Prostate gland (tissue), 2 donors: ENCODE measurements at regions not wholly inside any gene's neighbourhood (a gene's known extent, or its start where the extent isn't known, plus 50 kb on each side); places are given as distances from the start of the nearest gene placed in this dataset.

Experiments
- DNase-seq: peaks from one replicate; pipeline ENCODE4 v3.0.0-alpha.2; 2019; ENCODE audit warnings: low spot score
- H3K27ac ChIP-seq, 2 donors: fragments of 200-600 bp; sonication (generic); 2 replicates each; pipeline ENCODE4 v1.5.1; 2017 to 2019
- H3K27me3 ChIP-seq: fragments of 200-600 bp; sonication (generic); replicated peaks from 2 replicates; pipeline ENCODE4 v1.5.1; 2019; ENCODE audit not compliant: insufficient read depth
- H3K36me3 ChIP-seq, 2 donors: fragments of 200-600 bp; sonication (generic); 1 replicate in 1 of 2; 2 replicates in 1 of 2; pipeline versions ENCODE4 v1.5.1 to v1.8.1; 2017 to 2019
- H3K4me1 ChIP-seq: fragments of 200-600 bp; sonication (generic); replicated peaks from 2 replicates; pipeline ENCODE4 v1.5.1; 2019
- H3K4me3 ChIP-seq, 2 donors: fragments of 200-600 bp; sonication (generic); 2 replicates each; pipeline ENCODE4 v1.5.1; 2017 to 2019
- H3K9me3 ChIP-seq: fragments of 200-600 bp; sonication (generic); 2 replicates; pipeline ENCODE4 v1.5.1; 2017
- CTCF ChIP-seq, 4 experiments: fragments of 200-600 bp in 2 of 4; fragments of 450-650 bp in 2 of 4; sonication (generic) in 2 of 4; IDR thresholded peaks; 1 replicate in 3 of 4; 2 replicates in 1 of 4; pipeline ENCODE4 v1.5.1; 2016 to 2019; ENCODE audit warnings: antibody characterized with exemption in 4 of 4, mild to moderate bottlenecking in 2 of 4, moderate library complexity in 2 of 4
- POLR2A ChIP-seq: fragments of 450-650 bp; IDR thresholded peaks from one replicate; pipeline ENCODE4 v1.6.1; 2016; ENCODE audit warnings: antibody characterized with exemption, mild to moderate bottlenecking
- POLR2AphosphoS5 ChIP-seq: sonication (generic); formaldehyde crosslinking; IDR thresholded peaks from one replicate; pipeline ENCODE4 v1.6.1; 2017; ENCODE audit warnings: antibody characterized with exemption
- WGBS: methylation state at CpG from one replicate; pipeline ENCODE4 v1.1.5; 2018; 5-methylcytosine and 5-hydroxymethylcytosine counted together
- intact Hi-C: fragments of 100-400 bp; cut with DNase I; formaldehyde crosslinking; loops from one replicate; pipeline ENCODE4 v1.14.2; 2022

GRCh38 chr10:7028809-7029166, 382.0 kb downstream of the SFMBT2 start:
- no peak overlapping the region for H3K4me3 ChIP-seq
- no peaks in the 10 kb centered on the region for H3K4me1 ChIP-seq
- TF ChIP-seq CTCF (IDR thresholded peaks at IDR 0.05) (no peak), POLR2AphosphoS5 (no peak), POLR2A (no peak)
- H3K27me3 ChIP-seq: no peaks in the 10 kb centered on the region
- 95% methylated on average over 1 of the region's 1 CpG for WGBS
- no peak for DNase-seq
- H3K9me3 ChIP-seq: no peaks in the 10 kb centered on the region
- H3K36me3 ChIP-seq: no peaks in the 10 kb centered on the region
- intact Hi-C loops: no loop called here
- H3K27ac ChIP-seq: no peak overlapping the region

GRCh38 chr10:7027913-7028808, 382.7 kb downstream of the SFMBT2 start:
- intact Hi-C loops: no loop called here
- no peak overlapping the region for H3K4me3 ChIP-seq
- no peaks in the 10 kb centered on the region for H3K9me3 ChIP-seq
- DNase-seq: no peak
- no peaks in the 10 kb centered on the region for H3K36me3 ChIP-seq
- no peaks in the 10 kb centered on the region for H3K4me1 ChIP-seq
- TF ChIP-seq POLR2AphosphoS5: no peak
- TF ChIP-seq CTCF (IDR thresholded peaks at IDR 0.05): no peak
- TF ChIP-seq POLR2A: no peak
- 68% methylated on average over 7 of the region's 7 CpGs for WGBS
- no peaks in the 10 kb centered on the region for H3K27me3 ChIP-seq
- no peak overlapping the region for H3K27ac ChIP-seq

GRCh38 chr10:7027237-7027912, 383.5 kb downstream of the SFMBT2 start:
- TF ChIP-seq POLR2AphosphoS5 (no peak), POLR2A (no peak), CTCF (IDR thresholded peaks at IDR 0.05) (no peak)
- DNase-seq: no peak
- H3K4me1 ChIP-seq: no peaks in the 10 kb centered on the region
- 64% methylated on average over 4 of the region's 4 CpGs for WGBS
- H3K27me3 ChIP-seq: no peaks in the 10 kb centered on the region
- H3K27ac ChIP-seq: no peak overlapping the region
- intact Hi-C loops: no loop called here
- no peaks in the 10 kb centered on the region for H3K36me3 ChIP-seq
- no peak overlapping the region for H3K4me3 ChIP-seq
- no peaks in the 10 kb centered on the region for H3K9me3 ChIP-seq

GRCh38 chr10:7026818-7027217, 384.0 kb downstream of the SFMBT2 start:
- Histone ChIP-seq H3K9me3 (no peaks in the 10 kb centered on the region), H3K27ac (no peak overlapping the region), H3K4me3 (no peak overlapping the region), H3K27me3 (no peaks in the 10 kb centered on the region), H3K4me1 (no peaks in the 10 kb centered on the region), H3K36me3 (no peaks in the 10 kb centered on the region)
- 91% methylated on average over 4 of the region's 4 CpGs for WGBS
- intact Hi-C loops: no loop called here
- TF ChIP-seq CTCF (IDR thresholded peaks at IDR 0.05) (no peak), POLR2A (no peak), POLR2AphosphoS5 (no peak)
- DNase-seq: no peak

- no peaks in the 10 kb centered on the region for H3K4me1 ChIP-seq
- no peak for TF ChIP-seq POLR2A
- TF ChIP-seq CTCF (IDR thresholded peaks at IDR 0.05): no peak
- no peak for TF ChIP-seq POLR2AphosphoS5
- H3K4me3 ChIP-seq: no peak overlapping the region
- no peak for DNase-seq
- intact Hi-C loops: no loop called here
- WGBS: 94% methylated on average over 2 of the region's 2 CpGs
- H3K9me3 ChIP-seq: no peaks in the 10 kb centered on the region
- no peak overlapping the region for H3K27ac ChIP-seq
- H3K36me3 ChIP-seq: no peaks in the 10 kb centered on the region
- no peaks in the 10 kb centered on the region for H3K27me3 ChIP-seq
These were observed 385.5 kb downstream of the SFMBT2 start for GRCh38 chr10:7025296-7025695.
